Fibroblast of lung (primary cell): ENCODE measurements at regions not wholly inside any gene's neighbourhood (a gene's known extent, or its start where the extent isn't known, plus 50 kb on each side); places are given as distances from the start of the nearest gene placed in this dataset.

Source experiments
- DNase-seq, 2 donors: peaks; one replicate each; pipeline versions ENCODE4 v3.0.0 to v3.0.0-alpha.2; 2010; ENCODE audit warnings: low read depth in 2 of 2
- H2AFZ ChIP-seq: 2 replicates; pipeline ENCODE4 v1.5.1; 2012; ENCODE audit warnings: low read length, control low read depth, inconsistent platforms
- H3K27ac ChIP-seq: 2 replicates; pipeline ENCODE4 v1.5.1; 2011; ENCODE audit warnings: low read length, control low read depth; ENCODE audit not compliant: insufficient read depth
- H3K27me3 ChIP-seq: 2 replicates; pipeline ENCODE4 v1.5.1; 2011; ENCODE audit warnings: mild to moderate bottlenecking, low read length; ENCODE audit not compliant: control insufficient read depth, insufficient read depth
- H3K36me3 ChIP-seq: 2 replicates; pipeline ENCODE4 v1.5.1; 2011; ENCODE audit warnings: low read length; ENCODE audit not compliant: control insufficient read depth, insufficient read depth
- H3K4me1 ChIP-seq: 2 replicates; pipeline ENCODE4 v1.5.1; 2011; ENCODE audit warnings: low read length; ENCODE audit not compliant: control insufficient read depth, insufficient read depth; ENCODE audit errors: extremely low read depth
- H3K4me2 ChIP-seq: 2 replicates; pipeline ENCODE4 v1.5.1; 2011; ENCODE audit warnings: low read length, control low read depth; ENCODE audit not compliant: insufficient read depth; ENCODE audit errors: extremely low read depth
- H3K4me3 ChIP-seq, 4 experiments: fragments of 200-600 bp in 1 of 4; sonication (generic) in 1 of 4; replicated peaks in 1 of 4; 2 replicates each; pipeline ENCODE4 v1.5.1; 2011 to 2016; ENCODE audit warnings: low read length in 4 of 4, low read depth in 3 of 4, mild to moderate bottlenecking in 3 of 4, control low read depth in 2 of 4, inconsistent platforms in 1 of 4, mixed read lengths in 1 of 4; ENCODE audit not compliant: insufficient read depth in 1 of 4; ENCODE audit errors: control extremely low read depth in 1 of 4
- H3K79me2 ChIP-seq: 2 replicates; pipeline ENCODE4 v1.5.1; 2012; ENCODE audit warnings: mild to moderate bottlenecking, low read length, inconsistent platforms; ENCODE audit not compliant: control insufficient read depth, insufficient read depth
- H3K9ac ChIP-seq: 2 replicates; pipeline ENCODE4 v1.5.1; 2011; ENCODE audit warnings: mild to moderate bottlenecking, low read length, control low read depth; ENCODE audit not compliant: insufficient read depth
- H3K9me3 ChIP-seq: 2 replicates; pipeline ENCODE4 v1.5.1; 2012; ENCODE audit warnings: low read depth, low read length; ENCODE audit not compliant: control insufficient read depth, insufficient read depth
- H4K20me1 ChIP-seq: 2 replicates; pipeline ENCODE4 v1.5.1; 2011; ENCODE audit warnings: low read length; ENCODE audit not compliant: control insufficient read depth, insufficient read depth; ENCODE audit errors: extremely low read depth
- CTCF ChIP-seq, 2 donors: IDR thresholded peaks in 1 of 2; conservative IDR thresholded peaks in 1 of 2; 1 replicate in 1 of 2; 2 replicates in 1 of 2; pipeline ENCODE4 v1.5.1; 2011 to 2012; ENCODE audit warnings: low read length in 2 of 2, control low read depth in 1 of 2, inconsistent platforms in 1 of 2, low read depth in 1 of 2, mild to moderate bottlenecking in 1 of 2
- EZH2 ChIP-seq: IDR thresholded peaks from 2 replicates; pipeline ENCODE4 v1.5.1; 2012; ENCODE audit warnings: low read length, control low read depth, mild to moderate bottlenecking; ENCODE audit errors: missing control alignments

GRCh38 chr13:91058066-91058465 is 289.4 kb upstream of the MIR17HG start:
- H3K4me3 ChIP-seq: no peak overlapping the region
- H3K9ac ChIP-seq: no peak overlapping the region
- no peak overlapping the region for H3K27ac ChIP-seq
- no peaks in the 10 kb centered on the region for H3K4me1 ChIP-seq
- no peaks in the 10 kb centered on the region for H4K20me1 ChIP-seq
- DNase-seq: peak; percentile 23 to 36
- TF ChIP-seq EZH2 (no peak), CTCF (conservative IDR thresholded peaks at IDR 0.05 in 1 of 2, IDR thresholded peaks at IDR 0.05 in 1 of 2; ENCODE audit: low read depth in 1 of 2, low read length in 2 of 2) (no peak)
- H3K4me2 ChIP-seq: no peak overlapping the region
- H3K27me3 ChIP-seq: no peaks in the 10 kb centered on the region
- no peaks in the 10 kb centered on the region for H3K79me2 ChIP-seq
- H2AFZ ChIP-seq: no peak overlapping the region
- no peaks in the 10 kb centered on the region for H3K9me3 ChIP-seq
- no peaks in the 10 kb centered on the region for H3K36me3 ChIP-seq

- Histone ChIP-seq H3K27me3 (no peaks in the 10 kb centered on the region), H3K36me3 (no peaks in the 10 kb centered on the region), H2AFZ (no peak overlapping the region)
Observed at GRCh38 chr13:91058919-91059318, 288.6 kb upstream of the MIR17HG start.

GRCh38 chr13:91066745-91067144 is 280.7 kb upstream of the MIR17HG start:
- Histone ChIP-seq H3K4me3 (no peak overlapping the region), H3K27ac (no peak overlapping the region), H3K4me2 (no peak overlapping the region), H3K4me1 (no peaks in the 10 kb centered on the region), H4K20me1 (no peaks in the 10 kb centered on the region), H3K9ac (no peak overlapping the region), H3K27me3 (no peaks in the 10 kb centered on the region), H2AFZ (no peak overlapping the region), H3K9me3 (no peaks in the 10 kb centered on the region), H3K79me2 (no peaks in the 10 kb centered on the region), H3K36me3 (no peaks in the 10 kb centered on the region)
- no peak for DNase-seq
- TF ChIP-seq EZH2: no peak
- TF ChIP-seq CTCF (conservative IDR thresholded peaks at IDR 0.05 in 1 of 2, IDR thresholded peaks at IDR 0.05 in 1 of 2; ENCODE audit: low read depth in 1 of 2, low read length in 2 of 2): no peak

More at GRCh38 chr13:91058919-91059318, 288.6 kb upstream of the MIR17HG start:
- Histone ChIP-seq H3K79me2 (no peaks in the 10 kb centered on the region), H3K9ac (no peak overlapping the region), H3K27ac (no peak overlapping the region), H3K4me1 (no peaks in the 10 kb centered on the region), H3K4me3 (no peak overlapping the region), H4K20me1 (no peaks in the 10 kb centered on the region), H3K4me2 (no peak overlapping the region), H3K9me3 (no peaks in the 10 kb centered on the region)
- no peak for DNase-seq
- TF ChIP-seq CTCF (conservative IDR thresholded peaks at IDR 0.05 in 1 of 2, IDR thresholded peaks at IDR 0.05 in 1 of 2; ENCODE audit: low read depth in 1 of 2, low read length in 2 of 2) (no peak), EZH2 (no peak)
